HG03060 (cell line): ENCODE measurements at regions not wholly inside any gene's neighbourhood (a gene's known extent, or its start where the extent isn't known, plus 50 kb on each side); places are given as distances from the start of the nearest gene placed in this dataset.

Experiments used
- ATAC-seq: cut with Tn5 transposase; IDR thresholded peaks from one replicate; pipeline ENCODE4 v1.9.1; 2021; ENCODE audit warnings: low read depth, moderate number of reproducible peaks; ENCODE audit not compliant: unreplicated experiment

- ATAC-seq = no peak
These were observed 152.3 kb downstream of the TM9SF2 start for GRCh38 chr13:99653526-99653925.

- ATAC-seq = no peak
These were observed 151.6 kb downstream of the TM9SF2 start for GRCh38 chr13:99652901-99653300.

DNA sequence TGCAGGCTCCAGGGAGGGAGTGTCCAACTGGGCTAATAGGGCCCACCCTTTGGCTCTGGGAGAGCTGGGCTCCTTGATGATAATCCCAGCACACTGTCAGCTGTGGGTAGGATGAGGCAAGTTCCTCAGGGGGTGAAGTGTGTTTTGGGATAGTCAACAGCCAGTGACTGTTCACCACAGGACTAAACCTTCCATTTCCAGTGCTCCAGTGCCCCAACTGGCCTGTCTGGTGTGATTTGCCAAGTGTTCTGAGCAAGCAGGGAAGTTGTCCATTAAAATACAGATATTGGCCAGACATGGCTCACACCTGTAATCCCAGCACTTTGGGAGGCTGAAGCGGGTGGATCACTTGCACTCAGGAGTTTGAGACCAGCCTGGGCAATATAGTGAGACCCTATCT, 150.9 kb downstream of the TM9SF2 start:
- no peak for ATAC-seq

DNA sequence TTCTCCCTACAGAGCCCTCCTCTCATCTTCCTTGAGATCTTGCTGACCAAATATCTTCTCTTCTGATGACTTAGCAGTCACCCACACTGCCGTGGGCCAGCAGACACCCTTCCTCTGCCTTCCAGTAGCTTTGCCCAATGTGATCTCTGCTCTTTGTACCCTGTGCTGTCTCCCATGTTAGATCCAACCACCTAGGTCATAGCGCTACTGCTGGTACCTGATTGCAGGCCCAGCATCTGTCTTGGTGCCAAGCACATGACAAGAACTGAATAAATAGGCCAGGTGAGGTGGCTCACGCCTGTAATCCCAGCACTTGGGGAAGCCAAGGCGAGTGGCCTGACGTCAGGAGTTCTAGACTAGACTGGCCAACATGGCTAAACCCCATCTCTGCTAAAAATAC, 149.7 kb downstream of the TM9SF2 start:
- ATAC-seq = no peak

- ATAC-seq = no peak
These were observed 149.1 kb downstream of the TM9SF2 start for GRCh38 chr13:99650410-99650809.

GRCh38 chr13:99648927-99649326, 147.7 kb downstream of the TM9SF2 start:
- no peak for ATAC-seq

DNA sequence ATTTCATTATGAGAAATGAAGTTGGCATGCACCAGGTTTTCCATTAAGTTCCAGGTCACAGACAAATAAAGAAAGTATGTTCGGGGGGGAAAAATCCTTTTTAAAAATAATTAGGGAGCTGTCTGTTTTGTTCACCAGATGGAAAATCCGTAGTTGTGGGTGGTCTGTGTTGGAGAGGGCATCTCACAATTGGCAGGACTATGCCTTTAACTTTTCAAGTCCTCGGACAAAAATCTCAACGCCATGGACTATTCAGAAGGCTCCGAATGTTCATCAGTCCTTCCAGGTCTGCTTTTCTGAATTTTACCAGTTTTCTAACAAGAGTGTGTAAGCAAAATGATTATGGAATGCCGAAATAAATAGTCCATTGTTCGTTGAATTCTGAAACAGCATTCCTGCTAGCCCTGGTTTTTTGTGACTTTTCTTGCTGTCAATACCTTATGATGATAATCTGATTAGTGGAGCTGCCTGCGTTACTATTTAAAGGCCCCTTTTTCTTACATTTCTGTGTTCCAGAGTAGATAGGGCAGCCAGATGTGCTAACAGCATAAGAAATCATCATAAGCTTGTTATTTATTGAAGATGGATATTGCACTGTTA, 146.9 kb downstream of the TM9SF2 start:
- ATAC-seq = no peak

- ATAC-seq = no peak
These were observed 146.3 kb downstream of the TM9SF2 start for GRCh38 chr13:99647596-99647985.

GRCh38 chr13:99646866-99647595, 145.8 kb downstream of the TM9SF2 start:
- ATAC-seq = no peak

GRCh38 chr13:99642841-99643240, 141.6 kb downstream of the TM9SF2 start:
- no peak for ATAC-seq

GRCh38 chr13:99642006-99642405, 140.7 kb downstream of the TM9SF2 start:
- no peak for ATAC-seq

GRCh38 chr13:99640260-99640659, 139.0 kb downstream of the TM9SF2 start:
- ATAC-seq = no peak

GRCh38 chr13:99639126-99639525, 137.9 kb downstream of the TM9SF2 start:
- no peak for ATAC-seq

- peak; percentile 91 for ATAC-seq
These were observed 135.6 kb downstream of the TM9SF2 start for GRCh38 chr13:99636728-99637353.

DNA sequence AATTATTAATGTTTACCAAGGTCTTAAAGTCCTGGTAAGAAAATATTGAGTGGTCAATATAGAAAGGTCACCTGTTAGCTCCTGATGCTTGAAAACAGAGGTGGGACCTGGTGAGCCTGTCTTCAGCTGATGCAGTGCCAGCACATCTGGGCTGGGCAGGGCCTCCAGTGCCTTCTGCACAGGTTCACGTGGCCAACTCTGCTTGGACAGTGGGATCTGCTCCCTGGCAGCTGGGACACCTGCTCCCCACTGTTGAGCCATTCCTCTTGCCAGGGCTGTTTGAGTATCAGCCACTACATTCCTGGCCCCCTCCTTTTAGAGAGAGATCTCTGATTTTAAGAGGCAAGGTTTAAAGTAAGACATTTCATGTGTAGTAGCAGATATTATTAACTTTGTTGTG, 135.0 kb downstream of the TM9SF2 start:
- ATAC-seq = peak; percentile 11

GRCh38 chr13:99634672-99635071, 133.4 kb downstream of the TM9SF2 start:
- no peak for ATAC-seq

- no peak for ATAC-seq
These were observed 129.1 kb downstream of the TM9SF2 start for GRCh38 chr13:99630269-99630898.

DNA sequence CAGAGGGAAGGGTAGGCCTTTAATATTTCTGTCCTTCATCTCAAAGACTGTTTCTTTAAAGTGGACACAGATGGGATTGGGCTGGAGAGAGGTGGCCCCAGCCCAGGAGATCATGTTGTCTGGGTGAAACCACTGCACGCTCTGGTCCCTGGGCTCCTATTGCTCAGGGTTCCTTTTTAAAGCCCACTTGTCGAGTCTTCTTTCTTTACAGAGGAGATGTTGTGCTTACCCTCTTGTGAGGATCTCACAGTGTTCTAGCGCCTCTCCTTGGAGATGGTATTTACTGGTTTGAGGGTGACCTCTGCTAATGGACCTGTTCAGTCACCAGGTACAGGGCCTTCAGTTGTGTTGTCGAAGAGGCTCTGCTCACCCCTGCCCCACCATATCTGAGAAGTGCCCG, 128.4 kb downstream of the TM9SF2 start:
- no peak for ATAC-seq

DNA sequence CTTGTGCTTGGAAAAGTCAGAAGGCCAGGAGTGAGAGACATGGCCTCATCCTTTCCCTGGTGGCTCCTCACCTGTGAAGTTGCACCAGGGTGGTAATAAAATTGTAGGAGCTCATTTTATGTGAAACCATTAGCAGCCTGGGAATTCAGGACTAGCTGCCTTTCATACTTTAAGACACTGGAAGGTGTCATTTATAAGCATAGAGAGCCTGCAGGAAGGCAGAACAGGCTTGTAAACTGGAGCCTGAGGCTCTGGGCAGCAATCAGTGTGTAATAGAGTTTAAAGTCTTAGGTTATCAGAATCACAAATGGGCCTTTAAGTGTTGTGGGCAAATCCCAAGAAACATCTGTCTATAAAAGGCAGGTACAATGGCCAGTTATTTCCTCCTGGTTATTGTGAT, 127.2 kb downstream of the TM9SF2 start:
- no peak for ATAC-seq

GRCh38 chr13:99626461-99627082, 125.3 kb downstream of the TM9SF2 start:
- no peak for ATAC-seq

DNA sequence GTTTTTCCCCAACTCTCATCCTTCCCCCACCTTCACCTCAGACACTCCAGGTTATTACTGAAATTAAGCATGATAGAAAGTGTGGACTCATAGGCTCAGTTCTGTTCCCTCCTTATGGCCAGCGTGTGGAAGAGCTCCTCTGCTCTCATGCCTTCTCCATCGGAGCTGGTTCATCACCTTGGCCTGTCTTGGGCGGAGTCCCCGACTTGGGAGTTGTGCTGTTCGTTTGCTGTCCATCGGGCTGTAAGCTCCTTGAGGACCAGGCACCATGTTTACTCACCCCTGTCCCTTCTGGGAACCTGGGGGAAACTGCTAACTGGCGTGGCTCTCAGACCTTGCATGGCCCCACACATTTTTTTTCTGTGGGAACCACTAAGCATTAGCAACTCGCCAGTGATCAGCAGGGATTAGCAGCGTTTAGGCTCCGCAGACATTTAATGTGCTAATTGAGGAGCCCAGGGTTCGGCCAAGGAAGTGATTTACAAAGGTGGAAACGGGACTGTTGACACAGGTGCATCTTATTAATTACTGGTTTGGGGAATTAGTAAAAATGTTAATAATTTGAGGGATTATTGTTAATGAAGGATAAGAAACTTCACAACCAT, 123.8 kb downstream of the TM9SF2 start:
- ATAC-seq = no peak
